MM.1S (cell line): ENCODE measurements at regions not wholly inside any gene's neighbourhood (a gene's known extent, or its start where the extent isn't known, plus 50 kb on each side); places are given as distances from the start of the nearest gene placed in this dataset.

Experiments used
- DNase-seq: peaks from one replicate; pipeline ENCODE4 v3.0.0-alpha.2; 2015
- H2AFZ ChIP-seq: fragments of 300-600 bp; sonication (generic); 2 replicates; pipeline ENCODE4 v1.6.0; 2016; ENCODE audit warnings: antibody characterized with exemption, low read length
- H3F3A ChIP-seq: fragments of 300-600 bp; sonication (generic); 2 replicates; pipeline ENCODE4 v1.6.1; 2016; ENCODE audit warnings: mild to moderate bottlenecking, antibody characterized with exemption, low read length, moderate library complexity, mixed read lengths; ENCODE audit not compliant: insufficient read depth
- H3K27ac ChIP-seq: fragments of 300-600 bp; sonication (generic); 2 replicates; pipeline ENCODE4 v1.5.1; 2016; ENCODE audit warnings: mild to moderate bottlenecking, low read length
- H3K27me3 ChIP-seq: fragments of 300-600 bp; sonication (generic); replicated peaks from 2 replicates; pipeline ENCODE4 v1.6.0; 2016; ENCODE audit warnings: low read length; ENCODE audit not compliant: insufficient read depth
- H3K36me3 ChIP-seq: fragments of 300-600 bp; sonication (generic); replicated peaks from 2 replicates; pipeline ENCODE4 v1.6.1; 2016; ENCODE audit warnings: mild to moderate bottlenecking, low read length, mixed read lengths; ENCODE audit not compliant: insufficient read depth
- H3K4me1 ChIP-seq: fragments of 300-600 bp; sonication (generic); 2 replicates; pipeline ENCODE4 v1.6.1; 2016; ENCODE audit warnings: low read length, mixed read lengths
- H3K4me2 ChIP-seq: fragments of 300-600 bp; sonication (generic); 2 replicates; pipeline ENCODE4 v1.6.0; 2016; ENCODE audit warnings: low read depth, low read length
- H3K4me3 ChIP-seq: fragments of 300-600 bp; sonication (generic); 2 replicates; pipeline ENCODE4 v1.5.1; 2016; ENCODE audit warnings: low read length, mixed read lengths
- H3K79me2 ChIP-seq: fragments of 300-600 bp; sonication (generic); 2 replicates; pipeline ENCODE4 v1.6.1; 2016; ENCODE audit warnings: mixed run types, low read length, mixed read lengths
- H3K9ac ChIP-seq: fragments of 300-600 bp; sonication (generic); 2 replicates; pipeline ENCODE4 v1.6.1; 2016; ENCODE audit warnings: low read length, mixed read lengths
- H3K9me2 ChIP-seq: fragments of 300-600 bp; sonication (generic); replicated peaks from 2 replicates; pipeline ENCODE4 v1.6.1; 2016; ENCODE audit warnings: mild to moderate bottlenecking, low read length, mixed read lengths; ENCODE audit not compliant: insufficient read depth
- H3K9me3 ChIP-seq: fragments of 300-600 bp; sonication (generic); replicated peaks from 2 replicates; pipeline ENCODE4 v1.6.1; 2016; ENCODE audit warnings: mild to moderate bottlenecking, low read length, mixed read lengths; ENCODE audit not compliant: insufficient read depth
- H4K20me1 ChIP-seq: fragments of 300-600 bp; sonication (generic); 2 replicates; pipeline ENCODE4 v1.6.1; 2016; ENCODE audit warnings: mild to moderate bottlenecking, low read length, moderate library complexity, mixed read lengths; ENCODE audit not compliant: insufficient read depth
- EZH2 ChIP-seq: fragments of 300-600 bp; sonication (generic); optimal IDR thresholded peaks from 2 replicates; pipeline ENCODE3; 2017; ENCODE audit warnings: low read depth, mild to moderate bottlenecking, antibody characterized with exemption, low read length, mixed read lengths
- EZH2phosphoT487 ChIP-seq: fragments of 300-600 bp; sonication (generic); IDR thresholded peaks from 2 replicates; pipeline ENCODE4 v1.6.1; 2018; ENCODE audit warnings: antibody characterized with exemption, low read length
- TF ChIP-seq, protein P1 (sequence below): fragments of 300-600 bp; sonication (generic); IDR thresholded peaks from 2 replicates; pipeline ENCODE4 v1.5.1; 2016; ENCODE audit warnings: antibody characterized with exemption, low read length, mixed read lengths

DNA sequence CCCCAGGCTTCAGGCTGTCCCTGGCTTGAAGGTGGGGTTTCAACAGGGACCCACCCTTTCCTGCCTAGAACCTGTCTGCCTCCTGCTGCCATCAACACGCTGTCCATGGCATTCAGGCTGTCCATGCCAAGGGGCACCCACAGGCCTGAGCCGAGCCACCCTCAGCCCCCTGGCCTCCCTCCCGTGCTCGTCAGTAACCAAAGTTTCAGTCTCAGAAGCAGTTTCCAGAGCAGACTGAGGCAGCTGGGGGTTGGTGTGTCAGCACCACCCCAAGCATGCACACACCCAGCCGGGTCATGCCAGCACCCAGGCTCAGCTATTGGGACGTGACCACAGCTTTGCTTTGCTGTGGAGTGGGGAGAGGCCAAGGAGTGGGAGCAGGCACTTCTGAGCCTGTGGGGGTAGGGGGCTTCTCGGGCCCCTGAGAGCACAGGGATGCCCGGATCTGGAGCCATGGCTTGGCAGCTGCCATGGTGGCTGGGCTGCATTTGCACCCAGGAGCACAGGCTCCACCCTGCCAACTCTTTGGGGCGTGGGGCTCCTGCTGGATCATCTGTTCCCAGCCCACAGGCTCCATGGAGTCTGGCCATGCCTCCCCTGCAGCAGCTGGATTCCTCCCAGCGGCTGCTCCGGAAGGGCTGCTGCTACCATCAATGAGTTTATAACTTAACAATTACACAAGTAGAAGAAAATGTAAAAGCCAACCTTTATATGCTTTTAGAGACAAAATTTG is 314.5 kb upstream of the SEMA3C start:
- no peak for DNase-seq
- no peaks in the 10 kb centered on the region for H3K79me2 ChIP-seq
- no peaks in the 10 kb centered on the region for H3K9me2 ChIP-seq
- H3K27me3 ChIP-seq: no peaks in the 10 kb centered on the region
- no peak for TF ChIP-seq EZH2
- no peak for TF ChIP-seq EZH2phosphoT487
- TF ChIP-seq, protein P1, sequence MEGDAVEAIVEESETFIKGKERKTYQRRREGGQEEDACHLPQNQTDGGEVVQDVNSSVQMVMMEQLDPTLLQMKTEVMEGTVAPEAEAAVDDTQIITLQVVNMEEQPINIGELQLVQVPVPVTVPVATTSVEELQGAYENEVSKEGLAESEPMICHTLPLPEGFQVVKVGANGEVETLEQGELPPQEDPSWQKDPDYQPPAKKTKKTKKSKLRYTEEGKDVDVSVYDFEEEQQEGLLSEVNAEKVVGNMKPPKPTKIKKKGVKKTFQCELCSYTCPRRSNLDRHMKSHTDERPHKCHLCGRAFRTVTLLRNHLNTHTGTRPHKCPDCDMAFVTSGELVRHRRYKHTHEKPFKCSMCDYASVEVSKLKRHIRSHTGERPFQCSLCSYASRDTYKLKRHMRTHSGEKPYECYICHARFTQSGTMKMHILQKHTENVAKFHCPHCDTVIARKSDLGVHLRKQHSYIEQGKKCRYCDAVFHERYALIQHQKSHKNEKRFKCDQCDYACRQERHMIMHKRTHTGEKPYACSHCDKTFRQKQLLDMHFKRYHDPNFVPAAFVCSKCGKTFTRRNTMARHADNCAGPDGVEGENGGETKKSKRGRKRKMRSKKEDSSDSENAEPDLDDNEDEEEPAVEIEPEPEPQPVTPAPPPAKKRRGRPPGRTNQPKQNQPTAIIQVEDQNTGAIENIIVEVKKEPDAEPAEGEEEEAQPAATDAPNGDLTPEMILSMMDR: no peak
- no peak overlapping the region for H3K27ac ChIP-seq
- H3K4me2 ChIP-seq: no peak overlapping the region
- no peaks in the 10 kb centered on the region for H3F3A ChIP-seq
- H3K36me3 ChIP-seq: no peaks in the 10 kb centered on the region
- no peak overlapping the region for H2AFZ ChIP-seq
- H3K4me1 ChIP-seq: no peaks in the 10 kb centered on the region
- H3K9me3 ChIP-seq: no peaks in the 10 kb centered on the region
- H3K4me3 ChIP-seq: no peak overlapping the region
- H3K9ac ChIP-seq: no peak overlapping the region
- H4K20me1 ChIP-seq: no peaks in the 10 kb centered on the region

DNA sequence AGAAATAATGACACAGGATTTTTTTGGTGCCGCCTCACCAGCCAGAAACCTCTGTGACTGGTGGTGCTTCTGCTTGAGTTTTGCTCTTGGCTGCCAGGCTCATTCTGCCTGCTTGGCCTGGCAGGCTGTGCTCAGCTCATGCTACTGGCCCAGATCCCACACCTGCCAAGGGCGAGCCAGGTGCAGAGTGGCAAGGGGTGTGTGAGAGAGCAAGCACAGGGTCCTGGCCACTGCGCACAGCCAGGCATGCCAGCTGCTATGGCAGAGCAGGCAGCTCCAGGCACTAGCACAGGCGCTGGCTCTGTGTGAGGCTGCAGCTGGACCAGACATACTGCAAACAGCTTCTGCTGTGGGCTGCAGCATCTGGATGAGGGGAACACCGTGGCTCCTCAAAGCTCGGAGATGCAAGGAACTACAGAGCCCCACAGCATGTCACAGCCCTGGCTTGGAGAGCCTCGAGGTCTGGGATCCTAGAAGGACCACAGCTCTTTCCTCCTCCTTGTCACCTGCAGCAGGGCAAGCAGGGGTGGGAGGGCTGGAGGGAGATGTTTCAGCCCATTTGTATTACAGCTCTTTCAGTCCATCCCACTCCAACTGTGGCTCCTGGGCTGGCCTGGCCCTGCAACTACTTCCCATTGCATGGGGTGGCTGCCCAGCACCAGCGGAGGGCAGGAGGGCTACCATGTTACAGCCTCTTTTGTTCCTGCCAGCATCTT is 313.4 kb upstream of the SEMA3C start:
- Histone ChIP-seq H3F3A (no peaks in the 10 kb centered on the region), H3K9me3 (no peaks in the 10 kb centered on the region), H3K4me1 (no peaks in the 10 kb centered on the region), H3K36me3 (no peaks in the 10 kb centered on the region), H3K79me2 (no peaks in the 10 kb centered on the region), H2AFZ (no peak overlapping the region), H3K4me3 (no peak overlapping the region), H3K4me2 (no peak overlapping the region), H3K9me2 (no peaks in the 10 kb centered on the region), H3K9ac (no peak overlapping the region), H3K27ac (no peak overlapping the region), H4K20me1 (no peaks in the 10 kb centered on the region), H3K27me3 (no peaks in the 10 kb centered on the region)
- no peak for TF ChIP-seq EZH2
- TF ChIP-seq, protein P1: no peak
- TF ChIP-seq EZH2phosphoT487: no peak
- no peak for DNase-seq

DNA sequence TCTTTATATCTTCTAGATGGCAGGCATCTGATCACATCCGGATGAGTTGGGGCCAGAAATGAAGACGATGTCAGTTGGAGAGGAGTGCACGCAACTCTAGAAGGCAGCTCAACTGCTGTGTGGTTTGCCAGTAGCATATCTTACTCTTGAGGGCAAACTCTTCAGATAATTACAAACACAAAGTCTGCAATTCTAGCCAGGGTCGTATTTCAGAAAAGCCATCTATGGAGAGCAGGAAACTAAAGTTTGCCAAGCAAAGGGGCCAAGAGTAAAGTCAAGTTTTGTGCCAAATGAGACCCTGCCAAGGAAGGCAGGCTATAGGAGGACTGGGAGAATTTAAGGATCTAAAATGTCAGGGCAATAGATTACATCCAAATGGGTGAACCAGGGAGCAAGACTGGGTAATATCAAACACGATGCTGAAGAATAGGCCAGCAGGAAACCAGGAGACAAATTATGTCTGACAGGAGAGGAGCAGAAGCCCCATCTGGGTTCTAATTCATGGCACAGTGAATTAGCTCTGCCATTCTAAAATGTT is 312.5 kb upstream of the SEMA3C start:
- TF ChIP-seq EZH2 (no peak), EZH2phosphoT487 (no peak)
- TF ChIP-seq, protein P1: no peak
- no peak overlapping the region for H3K9ac ChIP-seq

More for the DNA sequence above, 312.5 kb upstream of the SEMA3C start:
- Histone ChIP-seq H3K4me3 (no peak overlapping the region), H3K27ac (no peak overlapping the region), H3K9me3 (no peaks in the 10 kb centered on the region), H4K20me1 (no peaks in the 10 kb centered on the region), H3K27me3 (no peaks in the 10 kb centered on the region), H3F3A (no peaks in the 10 kb centered on the region), H3K79me2 (no peaks in the 10 kb centered on the region), H3K4me2 (no peak overlapping the region), H3K9me2 (no peaks in the 10 kb centered on the region), H3K4me1 (no peaks in the 10 kb centered on the region), H2AFZ (no peak overlapping the region), H3K36me3 (no peaks in the 10 kb centered on the region)
- DNase-seq: no peak
